ENCODE measurements at regions not wholly inside any gene's neighbourhood (a gene's known extent, or its start where the extent isn't known, plus 50 kb on each side); places are given as distances from the start of the nearest gene placed in this dataset.

DNA sequence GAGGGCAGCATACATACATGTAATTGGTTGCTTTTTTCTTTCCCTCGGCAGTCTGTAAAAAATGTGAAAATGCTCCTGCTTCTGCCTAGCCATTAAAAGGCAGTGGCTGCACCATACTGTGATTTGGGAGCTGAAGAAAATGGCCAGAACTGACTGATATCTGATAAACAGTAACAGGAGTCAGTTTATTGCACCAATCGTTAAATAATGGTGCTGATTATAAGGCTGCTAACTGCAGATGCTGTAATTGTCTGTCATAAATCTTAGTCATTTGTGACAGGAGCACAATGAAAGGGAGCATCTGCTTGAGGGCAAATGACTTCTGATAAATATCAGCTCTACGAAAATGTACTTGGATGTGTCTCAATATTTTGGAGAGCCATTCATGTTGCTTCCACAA is 263.1 kb upstream of the DNAJC19 start:
- H3K4me3 ChIP-seq (ENCODE audit: low read depth, low read length): no peak overlapping the region
- BruUV-seq (replicated peaks): no TSS peak
- Mint-ChIP-seq H3K27ac (ENCODE audit: unreplicated experiment) (no peak overlapping the region), H3K9me3 (ENCODE audit: unreplicated experiment) (no peaks in the 10 kb centered on the region), H3K4me1 (ENCODE audit: low read depth, unreplicated experiment) (no peaks in the 10 kb centered on the region), H3K27me3 (ENCODE audit: insufficient read depth, unreplicated experiment) (no peaks in the 10 kb centered on the region), H3K4me3 (ENCODE audit: unreplicated experiment) (no peak overlapping the region), H3K36me3 (ENCODE audit: insufficient read depth, unreplicated experiment) (no peaks in the 10 kb centered on the region)
- CTCF ChIA-PET: no interaction called here
- TF ChIP-seq, protein P1, sequence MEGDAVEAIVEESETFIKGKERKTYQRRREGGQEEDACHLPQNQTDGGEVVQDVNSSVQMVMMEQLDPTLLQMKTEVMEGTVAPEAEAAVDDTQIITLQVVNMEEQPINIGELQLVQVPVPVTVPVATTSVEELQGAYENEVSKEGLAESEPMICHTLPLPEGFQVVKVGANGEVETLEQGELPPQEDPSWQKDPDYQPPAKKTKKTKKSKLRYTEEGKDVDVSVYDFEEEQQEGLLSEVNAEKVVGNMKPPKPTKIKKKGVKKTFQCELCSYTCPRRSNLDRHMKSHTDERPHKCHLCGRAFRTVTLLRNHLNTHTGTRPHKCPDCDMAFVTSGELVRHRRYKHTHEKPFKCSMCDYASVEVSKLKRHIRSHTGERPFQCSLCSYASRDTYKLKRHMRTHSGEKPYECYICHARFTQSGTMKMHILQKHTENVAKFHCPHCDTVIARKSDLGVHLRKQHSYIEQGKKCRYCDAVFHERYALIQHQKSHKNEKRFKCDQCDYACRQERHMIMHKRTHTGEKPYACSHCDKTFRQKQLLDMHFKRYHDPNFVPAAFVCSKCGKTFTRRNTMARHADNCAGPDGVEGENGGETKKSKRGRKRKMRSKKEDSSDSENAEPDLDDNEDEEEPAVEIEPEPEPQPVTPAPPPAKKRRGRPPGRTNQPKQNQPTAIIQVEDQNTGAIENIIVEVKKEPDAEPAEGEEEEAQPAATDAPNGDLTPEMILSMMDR (IDR thresholded peaks at IDR 0.05; ENCODE audit: insufficient read depth in 1 of 2, low read depth in 1 of 2, low read length in 1 of 2, severe bottlenecking in 1 of 2, unreplicated experiment in 1 of 2): no peak
- H3K4me1 ChIP-seq: no peaks in the 10 kb centered on the region
- intact Hi-C loops (cut with micrococcal nuclease; ENCODE audit: unreplicated experiment): no loop called here
- POLR2A ChIA-PET: no interaction called here
- no peaks in the 10 kb centered on the region for H3K27me3 ChIP-seq (replicated peaks; ENCODE audit: control insufficient read depth, insufficient read depth, low read length)
- H3K36me3 ChIP-seq (ENCODE audit: control insufficient read depth, insufficient read depth, low read length): no peaks in the 10 kb centered on the region
- no peak for DNase-seq
- no peaks in the 10 kb centered on the region for H3K9me3 ChIP-seq

DNA sequence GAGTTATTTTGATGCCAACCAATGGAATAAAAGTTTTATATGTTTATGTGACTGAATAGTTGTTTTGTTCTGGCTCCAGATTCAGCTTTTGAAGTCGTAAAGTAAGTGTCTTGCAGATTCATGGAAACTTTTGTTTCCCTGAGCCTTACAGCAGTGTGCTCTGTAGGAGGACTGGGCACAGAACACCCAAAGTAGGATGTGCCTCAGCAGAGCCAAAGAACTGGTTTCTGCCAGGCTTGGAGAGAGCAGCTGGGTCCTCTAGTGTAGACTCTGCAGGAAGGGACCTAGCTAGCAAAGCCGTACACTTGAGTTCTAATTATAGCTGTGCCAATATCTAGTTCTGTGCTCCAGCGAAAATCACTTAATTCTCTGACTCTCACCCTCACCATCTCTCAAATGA is 261.2 kb upstream of the DNAJC19 start:
- Histone ChIP-seq H3K27me3 (replicated peaks; ENCODE audit: control insufficient read depth, insufficient read depth, low read length) (no peaks in the 10 kb centered on the region), H3K36me3 (ENCODE audit: control insufficient read depth, insufficient read depth, low read length) (no peaks in the 10 kb centered on the region), H3K4me1 (no peaks in the 10 kb centered on the region), H3K9me3 (no peaks in the 10 kb centered on the region), H3K4me3 (ENCODE audit: low read depth, low read length) (no peak overlapping the region)
- Mint-ChIP-seq H3K36me3 (ENCODE audit: insufficient read depth, unreplicated experiment) (no peaks in the 10 kb centered on the region), H3K9me3 (ENCODE audit: unreplicated experiment) (no peaks in the 10 kb centered on the region), H3K27me3 (ENCODE audit: insufficient read depth, unreplicated experiment) (no peaks in the 10 kb centered on the region), H3K4me1 (ENCODE audit: low read depth, unreplicated experiment) (no peaks in the 10 kb centered on the region), H3K27ac (ENCODE audit: unreplicated experiment) (no peak overlapping the region), H3K4me3 (ENCODE audit: unreplicated experiment) (no peak overlapping the region)
- ChIA-PET POLR2A (no interaction called here), CTCF (no interaction called here)
- BruUV-seq (replicated peaks): no TSS peak
- intact Hi-C loops (cut with micrococcal nuclease; ENCODE audit: unreplicated experiment): no loop called here
- TF ChIP-seq, protein P1 (IDR thresholded peaks at IDR 0.05; ENCODE audit: insufficient read depth in 1 of 2, low read depth in 1 of 2, low read length in 1 of 2, severe bottlenecking in 1 of 2, unreplicated experiment in 1 of 2): no peak
- DNase-seq: no peak

DNA sequence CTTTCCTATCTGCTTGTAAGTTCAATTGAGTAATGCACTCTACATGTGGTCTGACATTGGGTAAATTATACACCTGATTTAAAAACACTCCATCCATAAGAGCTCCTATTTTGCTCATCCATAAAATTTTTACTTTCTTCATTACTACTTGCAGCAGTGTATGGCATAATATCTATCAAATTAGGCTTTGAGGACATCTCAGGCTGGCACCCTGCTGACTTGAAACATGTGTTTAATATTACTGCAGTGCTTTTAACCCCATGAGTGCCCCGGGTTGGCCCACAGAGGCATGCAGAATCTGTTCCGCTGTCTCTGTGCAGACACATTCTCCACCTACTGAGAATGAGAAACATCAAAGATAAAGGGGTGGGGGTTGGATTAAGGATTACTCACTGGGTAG is 249.9 kb upstream of the DNAJC19 start:
- BruUV-seq (replicated peaks): no TSS peak
- DNase-seq: no peak

More for the DNA sequence above, 249.9 kb upstream of the DNAJC19 start:
- intact Hi-C loops (cut with micrococcal nuclease; ENCODE audit: unreplicated experiment): no loop called here
- Histone ChIP-seq H3K36me3 (ENCODE audit: control insufficient read depth, insufficient read depth, low read length) (no peaks in the 10 kb centered on the region), H3K9me3 (no peaks in the 10 kb centered on the region), H3K4me1 (no peaks in the 10 kb centered on the region), H3K4me3 (ENCODE audit: low read depth, low read length) (no peak overlapping the region), H3K27me3 (replicated peaks; ENCODE audit: control insufficient read depth, insufficient read depth, low read length) (no peaks in the 10 kb centered on the region)
- H3K27me3 Mint-ChIP-seq (ENCODE audit: insufficient read depth, unreplicated experiment): no peaks in the 10 kb centered on the region
- POLR2A ChIA-PET: no interaction called here
- H3K27ac Mint-ChIP-seq (ENCODE audit: unreplicated experiment): no peak overlapping the region
- no peaks in the 10 kb centered on the region for H3K9me3 Mint-ChIP-seq (ENCODE audit: unreplicated experiment)
- CTCF ChIA-PET: no interaction called here
- no peaks in the 10 kb centered on the region for H3K36me3 Mint-ChIP-seq (ENCODE audit: insufficient read depth, unreplicated experiment)
- no peaks in the 10 kb centered on the region for H3K4me1 Mint-ChIP-seq (ENCODE audit: low read depth, unreplicated experiment)
- TF ChIP-seq, protein P1 (IDR thresholded peaks at IDR 0.05; ENCODE audit: insufficient read depth in 1 of 2, low read depth in 1 of 2, low read length in 1 of 2, severe bottlenecking in 1 of 2, unreplicated experiment in 1 of 2): no peak
- H3K4me3 Mint-ChIP-seq (ENCODE audit: unreplicated experiment): no peak overlapping the region

Measured in Caco-2 (cell line).